ENCODE measurements at regions not wholly inside any gene's neighbourhood (a gene's known extent, or its start where the extent isn't known, plus 50 kb on each side); places are given as distances from the start of the nearest gene placed in this dataset.

DNA sequence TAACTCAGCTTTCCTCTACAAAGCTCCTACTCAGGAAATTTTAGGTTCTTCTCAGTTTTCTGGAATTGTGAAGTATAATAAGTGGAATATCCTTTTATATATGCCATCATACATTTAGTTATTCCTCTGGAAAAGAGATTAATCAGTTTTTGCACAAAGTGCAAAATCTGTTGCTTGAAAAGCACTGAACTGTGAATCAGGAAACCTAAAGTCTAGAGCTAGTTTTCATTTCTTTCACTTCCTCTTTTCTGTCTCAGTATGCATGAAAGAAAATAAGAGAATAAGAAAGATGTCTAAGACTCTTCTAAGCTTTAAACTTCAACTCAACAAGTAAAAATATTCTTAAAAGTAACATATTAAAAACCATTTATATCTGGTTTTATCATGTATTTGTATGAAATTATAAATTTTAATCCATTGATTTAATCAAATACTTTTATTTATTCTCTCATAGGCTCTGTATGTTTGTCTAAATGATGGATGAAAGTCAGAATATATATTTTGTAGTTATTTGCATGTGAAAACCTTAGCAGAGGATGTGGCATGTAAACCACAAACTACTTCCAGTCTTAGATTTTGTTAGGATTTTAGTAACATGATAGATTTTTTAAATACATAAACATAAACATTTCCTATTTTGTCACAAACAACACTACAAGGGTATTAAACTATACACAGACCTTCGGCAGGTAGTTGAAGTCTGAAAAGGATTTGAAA is 1073.0 kb downstream of the XPNPEP1 start:
- Histone ChIP-seq H3K27me3 (replicated peaks in 2 of 5; ENCODE audit: control insufficient read depth in 4 of 5, insufficient read depth in 5 of 5, low read length in 4 of 5) (no peaks in the 10 kb centered on the region), H3K4me1 (ENCODE audit: control extremely low read depth in 1 of 4, control insufficient read depth in 4 of 4, insufficient read depth in 4 of 4, low read length in 3 of 4) (no peaks in the 10 kb centered on the region), H3K9me3 (ENCODE audit: control extremely low read depth in 1 of 5, control insufficient read depth in 4 of 5, insufficient read depth in 2 of 5, low read depth in 1 of 5, low read length in 4 of 5) (no peaks in the 10 kb centered on the region), H3K36me3 (ENCODE audit: control insufficient read depth in 4 of 4, insufficient read depth in 4 of 4, low read length in 3 of 4) (no peaks in the 10 kb centered on the region), H3K27ac (ENCODE audit: insufficient read depth in 1 of 2, low read depth in 1 of 2, low read length in 2 of 2, poor library complexity in 1 of 2, severe bottlenecking in 2 of 2) (no peak overlapping the region), H3K4me3 (ENCODE audit: control insufficient read depth in 1 of 7, extremely low read depth in 1 of 7, insufficient read depth in 4 of 7, low read depth in 2 of 7, low read length in 6 of 7) (no peak overlapping the region)
- POLR2A ChIA-PET = no interaction called here
- peak in 1 of 3 donors; percentile 26 for DNase-seq
- WGBS (ENCODE audit: insufficient coverage) = no CpG with 5 or more reads among the region's 1 CpG
- CTCF ChIA-PET = no interaction called here

DNA sequence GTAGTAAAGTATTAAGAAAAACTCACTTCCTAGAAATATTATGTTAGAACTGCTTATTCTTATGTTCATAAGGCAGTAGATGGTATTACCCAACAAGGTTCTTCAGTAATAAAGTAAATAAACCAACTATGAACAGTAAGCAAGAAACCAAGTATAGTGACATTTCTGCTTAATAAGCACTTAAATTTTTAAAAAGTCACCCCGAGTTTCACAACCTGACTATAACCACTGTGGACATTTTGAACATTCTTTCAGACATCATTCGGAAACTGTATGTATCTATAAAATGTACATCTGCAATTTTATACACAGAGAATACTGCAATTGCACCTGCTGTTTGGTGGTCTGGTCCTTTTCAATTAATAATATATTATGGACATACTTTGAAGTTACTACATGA is 1073.6 kb downstream of the XPNPEP1 start:
- POLR2A ChIA-PET = no interaction called here
- Histone ChIP-seq H3K9me3 (ENCODE audit: control extremely low read depth in 1 of 5, control insufficient read depth in 4 of 5, insufficient read depth in 2 of 5, low read depth in 1 of 5, low read length in 4 of 5) (no peaks in the 10 kb centered on the region), H3K36me3 (ENCODE audit: control insufficient read depth in 4 of 4, insufficient read depth in 4 of 4, low read length in 3 of 4) (no peaks in the 10 kb centered on the region), H3K27ac (ENCODE audit: insufficient read depth in 1 of 2, low read depth in 1 of 2, low read length in 2 of 2, poor library complexity in 1 of 2, severe bottlenecking in 2 of 2) (no peak overlapping the region), H3K27me3 (replicated peaks in 2 of 5; ENCODE audit: control insufficient read depth in 4 of 5, insufficient read depth in 5 of 5, low read length in 4 of 5) (no peaks in the 10 kb centered on the region), H3K4me1 (ENCODE audit: control extremely low read depth in 1 of 4, control insufficient read depth in 4 of 4, insufficient read depth in 4 of 4, low read length in 3 of 4) (no peaks in the 10 kb centered on the region), H3K4me3 (ENCODE audit: control insufficient read depth in 1 of 7, extremely low read depth in 1 of 7, insufficient read depth in 4 of 7, low read depth in 2 of 7, low read length in 6 of 7) (no peak overlapping the region)
- no CpG with 5 or more reads among the region's 2 CpGs for WGBS (ENCODE audit: insufficient coverage)
- CTCF ChIA-PET = no interaction called here
- no peak for DNase-seq

DNA sequence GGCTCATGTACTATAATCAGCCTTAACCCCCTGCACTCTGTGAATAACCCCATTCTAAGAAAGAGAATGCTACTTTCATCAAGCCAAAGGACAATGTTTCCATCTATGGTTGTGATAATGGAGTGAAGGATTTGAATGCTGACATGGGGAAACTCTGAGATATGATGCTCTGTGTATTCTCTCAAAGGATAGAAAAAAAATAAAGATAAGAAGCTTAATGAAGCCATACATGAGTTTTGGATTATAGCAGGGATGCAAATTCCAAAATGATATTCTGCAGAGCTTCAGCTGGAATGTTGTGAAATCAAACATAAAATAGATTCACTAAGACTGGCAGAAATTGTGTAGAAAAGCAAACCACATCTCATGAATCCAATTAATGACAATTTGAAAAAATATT is 1074.1 kb downstream of the XPNPEP1 start:
- Histone ChIP-seq H3K36me3 (ENCODE audit: control insufficient read depth in 4 of 4, insufficient read depth in 4 of 4, low read length in 3 of 4) (no peaks in the 10 kb centered on the region), H3K27ac (ENCODE audit: insufficient read depth in 1 of 2, low read depth in 1 of 2, low read length in 2 of 2, poor library complexity in 1 of 2, severe bottlenecking in 2 of 2) (no peak overlapping the region), H3K27me3 (replicated peaks in 2 of 5; ENCODE audit: control insufficient read depth in 4 of 5, insufficient read depth in 5 of 5, low read length in 4 of 5) (no peaks in the 10 kb centered on the region), H3K4me1 (ENCODE audit: control extremely low read depth in 1 of 4, control insufficient read depth in 4 of 4, insufficient read depth in 4 of 4, low read length in 3 of 4) (no peaks in the 10 kb centered on the region), H3K4me3 (ENCODE audit: control insufficient read depth in 1 of 7, extremely low read depth in 1 of 7, insufficient read depth in 4 of 7, low read depth in 2 of 7, low read length in 6 of 7) (no peak overlapping the region), H3K9me3 (ENCODE audit: control extremely low read depth in 1 of 5, control insufficient read depth in 4 of 5, insufficient read depth in 2 of 5, low read depth in 1 of 5, low read length in 4 of 5) (no peaks in the 10 kb centered on the region)
- ChIA-PET POLR2A (no interaction called here), CTCF (no interaction called here)
- no peak for DNase-seq

DNA sequence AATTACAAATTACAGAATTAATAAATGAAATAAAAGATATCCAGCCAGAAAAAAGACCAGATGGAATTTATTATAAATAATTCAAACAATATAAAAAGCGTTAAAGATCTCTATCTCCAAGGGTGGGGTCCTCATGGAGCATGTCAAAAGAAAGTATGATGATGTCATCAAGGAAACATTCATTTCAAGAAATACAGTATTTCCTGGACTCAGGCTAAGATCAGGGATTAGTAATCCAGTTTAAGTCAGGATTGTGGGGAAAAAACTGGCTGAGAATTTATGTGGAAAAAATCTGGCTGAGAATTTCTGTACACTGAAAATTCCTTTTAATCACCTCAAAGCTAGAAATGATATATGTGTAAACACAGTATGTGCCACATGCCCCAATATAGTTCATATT is 1075.3 kb downstream of the XPNPEP1 start:
- Histone ChIP-seq H3K9me3 (ENCODE audit: control extremely low read depth in 1 of 5, control insufficient read depth in 4 of 5, insufficient read depth in 2 of 5, low read depth in 1 of 5, low read length in 4 of 5) (peaks cover 0 to 1% (median 0%) of the 10 kb centered on the region in 5 experiments), H3K27ac (ENCODE audit: insufficient read depth in 1 of 2, low read depth in 1 of 2, low read length in 2 of 2, poor library complexity in 1 of 2, severe bottlenecking in 2 of 2) (no peak overlapping the region), H3K36me3 (ENCODE audit: control insufficient read depth in 4 of 4, insufficient read depth in 4 of 4, low read length in 3 of 4) (no peaks in the 10 kb centered on the region), H3K27me3 (replicated peaks in 2 of 5; ENCODE audit: control insufficient read depth in 4 of 5, insufficient read depth in 5 of 5, low read length in 4 of 5) (no peaks in the 10 kb centered on the region), H3K4me1 (ENCODE audit: control extremely low read depth in 1 of 4, control insufficient read depth in 4 of 4, insufficient read depth in 4 of 4, low read length in 3 of 4) (no peaks in the 10 kb centered on the region), H3K4me3 (ENCODE audit: control insufficient read depth in 1 of 7, extremely low read depth in 1 of 7, insufficient read depth in 4 of 7, low read depth in 2 of 7, low read length in 6 of 7) (no peak overlapping the region)
- CTCF ChIA-PET = no interaction called here
- POLR2A ChIA-PET = no interaction called here
- WGBS (ENCODE audit: insufficient coverage) = no CpG with 5 or more reads among the region's 1 CpG
- DNase-seq = no peak

DNA sequence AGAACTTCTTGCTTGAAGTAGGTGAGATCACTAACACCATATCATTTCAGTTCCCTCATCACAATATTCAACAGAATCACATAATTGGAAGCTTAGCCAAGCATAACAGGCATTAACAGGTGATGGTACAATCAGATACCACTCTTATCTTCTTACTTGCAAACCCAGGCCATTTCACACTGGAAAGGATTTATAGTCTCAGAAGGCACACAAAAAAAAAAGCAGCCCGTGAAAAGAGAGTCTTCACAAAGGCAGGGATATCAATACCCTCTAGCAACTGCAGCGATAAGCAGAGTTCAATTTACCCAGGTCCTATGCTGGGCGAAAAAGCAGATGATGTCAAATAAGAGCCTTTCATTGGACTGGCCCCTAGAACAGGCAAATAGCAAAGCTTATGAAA is 1082.4 kb downstream of the XPNPEP1 start:
- Histone ChIP-seq H3K9me3 (ENCODE audit: control extremely low read depth in 1 of 5, control insufficient read depth in 4 of 5, insufficient read depth in 2 of 5, low read depth in 1 of 5, low read length in 4 of 5) (peaks cover 0 to 1% (median 0%) of the 10 kb centered on the region in 5 experiments), H3K4me3 (ENCODE audit: control insufficient read depth in 1 of 7, extremely low read depth in 1 of 7, insufficient read depth in 4 of 7, low read depth in 2 of 7, low read length in 6 of 7) (no peak overlapping the region), H3K4me1 (ENCODE audit: control extremely low read depth in 1 of 4, control insufficient read depth in 4 of 4, insufficient read depth in 4 of 4, low read length in 3 of 4) (no peaks in the 10 kb centered on the region), H3K27ac (ENCODE audit: insufficient read depth in 1 of 2, low read depth in 1 of 2, low read length in 2 of 2, poor library complexity in 1 of 2, severe bottlenecking in 2 of 2) (no peak overlapping the region), H3K36me3 (ENCODE audit: control insufficient read depth in 4 of 4, insufficient read depth in 4 of 4, low read length in 3 of 4) (no peaks in the 10 kb centered on the region), H3K27me3 (replicated peaks in 2 of 5; ENCODE audit: control insufficient read depth in 4 of 5, insufficient read depth in 5 of 5, low read length in 4 of 5) (no peaks in the 10 kb centered on the region)
- ChIA-PET CTCF (no interaction called here), POLR2A (no interaction called here)
- WGBS (ENCODE audit: insufficient coverage) = 78% methylated on average over 2 of the region's 3 CpGs
- DNase-seq = no peak

DNA sequence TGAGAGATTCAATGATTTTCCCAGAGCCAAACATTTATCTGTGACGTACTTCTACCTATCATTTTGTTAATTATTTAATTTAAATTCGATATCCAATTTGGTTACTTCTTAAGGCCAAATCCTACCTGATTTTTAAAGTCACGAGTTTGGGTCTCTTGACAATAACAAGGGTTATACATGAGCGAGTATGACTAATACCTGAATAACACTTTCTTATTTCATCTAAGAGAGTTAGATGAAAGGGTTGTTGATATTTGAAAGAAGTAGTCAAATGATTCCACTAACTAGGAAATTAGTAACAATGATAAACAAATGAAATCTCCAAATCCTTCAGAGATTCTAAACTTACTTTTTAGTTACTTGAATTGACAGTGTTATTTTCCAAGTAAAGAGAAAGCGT is 1086.9 kb downstream of the XPNPEP1 start:
- no peaks in the 10 kb centered on the region for H3K36me3 ChIP-seq (ENCODE audit: control insufficient read depth in 4 of 4, insufficient read depth in 4 of 4, low read length in 3 of 4)
- 100% methylated on average over 1 of the region's 5 CpGs for WGBS (ENCODE audit: insufficient coverage)
- H3K4me1 ChIP-seq (ENCODE audit: control extremely low read depth in 1 of 4, control insufficient read depth in 4 of 4, insufficient read depth in 4 of 4, low read length in 3 of 4) = no peaks in the 10 kb centered on the region
- H3K27me3 ChIP-seq (replicated peaks in 2 of 5; ENCODE audit: control insufficient read depth in 4 of 5, insufficient read depth in 5 of 5, low read length in 4 of 5) = no peaks in the 10 kb centered on the region
- H3K27ac ChIP-seq (ENCODE audit: insufficient read depth in 1 of 2, low read depth in 1 of 2, low read length in 2 of 2, poor library complexity in 1 of 2, severe bottlenecking in 2 of 2) = no peak overlapping the region
- POLR2A ChIA-PET = no interaction called here
- CTCF ChIA-PET = no interaction called here
- H3K4me3 ChIP-seq (ENCODE audit: control insufficient read depth in 1 of 7, extremely low read depth in 1 of 7, insufficient read depth in 4 of 7, low read depth in 2 of 7, low read length in 6 of 7) = no peak overlapping the region
- no peaks in the 10 kb centered on the region for H3K9me3 ChIP-seq (ENCODE audit: control extremely low read depth in 1 of 5, control insufficient read depth in 4 of 5, insufficient read depth in 2 of 5, low read depth in 1 of 5, low read length in 4 of 5)
- no peak for DNase-seq

DNA sequence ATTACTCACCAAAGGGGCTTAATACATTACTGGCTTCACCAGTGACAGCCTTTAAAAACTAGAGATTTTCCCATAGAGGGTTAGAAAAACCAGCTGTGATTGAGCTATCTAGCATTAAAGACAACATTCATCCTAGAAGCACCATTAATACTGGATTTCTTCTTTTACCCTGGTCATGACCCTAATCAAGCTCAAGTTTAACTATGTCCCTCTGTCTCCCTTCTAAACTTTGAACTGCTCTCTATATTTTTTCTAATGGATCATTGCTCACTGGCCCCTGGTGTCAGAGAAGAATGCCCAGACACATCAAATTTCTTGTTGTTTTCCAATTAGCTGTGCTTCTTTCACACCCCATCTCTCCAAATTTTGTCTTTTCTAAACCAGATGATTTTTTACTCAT is 1101.3 kb downstream of the XPNPEP1 start:
- H3K4me1 ChIP-seq (ENCODE audit: control extremely low read depth in 1 of 4, control insufficient read depth in 4 of 4, insufficient read depth in 4 of 4, low read length in 3 of 4) = no peaks in the 10 kb centered on the region
- H3K27me3 ChIP-seq (replicated peaks in 2 of 5; ENCODE audit: control insufficient read depth in 4 of 5, insufficient read depth in 5 of 5, low read length in 4 of 5) = no peaks in the 10 kb centered on the region
- no peaks in the 10 kb centered on the region for H3K36me3 ChIP-seq (ENCODE audit: control insufficient read depth in 4 of 4, insufficient read depth in 4 of 4, low read length in 3 of 4)
- no peak overlapping the region for H3K4me3 ChIP-seq (ENCODE audit: control insufficient read depth in 1 of 7, extremely low read depth in 1 of 7, insufficient read depth in 4 of 7, low read depth in 2 of 7, low read length in 6 of 7)
- ChIA-PET POLR2A (no interaction called here), CTCF (no interaction called here)
- no peak overlapping the region for H3K27ac ChIP-seq (ENCODE audit: insufficient read depth in 1 of 2, low read depth in 1 of 2, low read length in 2 of 2, poor library complexity in 1 of 2, severe bottlenecking in 2 of 2)
- H3K9me3 ChIP-seq (ENCODE audit: control extremely low read depth in 1 of 5, control insufficient read depth in 4 of 5, insufficient read depth in 2 of 5, low read depth in 1 of 5, low read length in 4 of 5) = no peaks in the 10 kb centered on the region
- no peak for DNase-seq

All from common myeloid progenitor, CD34-positive (primary cell).